Stimulated activated naive CD8-positive, alpha-beta T cell treated with anti-CD3 and anti-CD28 coated beads, Interleukin-15, Interleukin-2, amounts not matched to agents 100 U/mL and 50 U/mL, for 24 hours (primary cell): ENCODE measurements at regions not wholly inside any gene's neighbourhood (a gene's known extent, or its start where the extent isn't known, plus 50 kb on each side); places are given as distances from the start of the nearest gene placed in this dataset.

ENCODE experiments used
- ATAC-seq: fragments of 150-1000 bp; cut with Tn5 transposase; one replicate; pipeline ENCODE4 v1.10.0; 2021
- DNase-seq: peaks from one replicate; pipeline ENCODE4 v3.0.0; 2021

GRCh38 chr15:93200081-93200836 lies 111.2 kb upstream of the RGMA start:
- no peak for ATAC-seq

GRCh38 chr15:93196135-93196670 lies 107.2 kb upstream of the RGMA start:
- DNase-seq (no peak), ATAC-seq (no peak)

More at GRCh38 chr15:93200081-93200836, 111.2 kb upstream of the RGMA start:
- no peak for DNase-seq

- no peak for ATAC-seq
Observed at GRCh38 chr15:93195109-93195508, 106.1 kb upstream of the RGMA start.

GRCh38 chr15:93190238-93190637 lies 101.2 kb upstream of the RGMA start:
- no peak for DNase-seq
- no peak for ATAC-seq

More at GRCh38 chr15:93195109-93195508, 106.1 kb upstream of the RGMA start:
- no peak for DNase-seq

GRCh38 chr15:93189561-93189960 lies 100.5 kb upstream of the RGMA start:
- DNase-seq (no peak), ATAC-seq (no peak)

GRCh38 chr15:93188236-93188635 lies 99.2 kb upstream of the RGMA start:
- no peak for ATAC-seq

GRCh38 chr15:93185796-93186195 lies 96.8 kb upstream of the RGMA start:
- DNase-seq (no peak), ATAC-seq (no peak)

More at GRCh38 chr15:93188236-93188635, 99.2 kb upstream of the RGMA start:
- DNase-seq = no peak

- DNase-seq = no peak
- no peak for ATAC-seq
Observed at GRCh38 chr15:93182703-93183205, 93.7 kb upstream of the RGMA start.

GRCh38 chr15:93180656-93181055 lies 91.6 kb upstream of the RGMA start:
- no peak for DNase-seq
- no peak for ATAC-seq

- ATAC-seq (no peak), DNase-seq (no peak)
Observed at GRCh38 chr15:93180128-93180527, 91.1 kb upstream of the RGMA start.

- ATAC-seq (no peak), DNase-seq (no peak)
Observed at GRCh38 chr15:93179700-93180102, 90.7 kb upstream of the RGMA start.

- ATAC-seq = no peak
- no peak for DNase-seq
Observed at GRCh38 chr15:93179072-93179471, 90.1 kb upstream of the RGMA start.

- DNase-seq (no peak), ATAC-seq (no peak)
Observed at GRCh38 chr15:93178371-93178770, 89.4 kb upstream of the RGMA start.

- DNase-seq (no peak), ATAC-seq (no peak)
Observed at GRCh38 chr15:93176065-93176464, 87.1 kb upstream of the RGMA start.

GRCh38 chr15:93174836-93175235 lies 85.8 kb upstream of the RGMA start:
- ATAC-seq (no peak), DNase-seq (no peak)

- DNase-seq (no peak), ATAC-seq (no peak)
Observed at GRCh38 chr15:93173369-93173768, 84.4 kb upstream of the RGMA start.

- no peak for DNase-seq
- no peak for ATAC-seq
Observed at GRCh38 chr15:93171476-93171875, 82.5 kb upstream of the RGMA start.

- ATAC-seq (no peak), DNase-seq (no peak)
Observed at GRCh38 chr15:93170329-93170728, 81.3 kb upstream of the RGMA start.

- ATAC-seq (no peak), DNase-seq (no peak)
Observed at GRCh38 chr15:93168910-93169309, 79.9 kb upstream of the RGMA start.

- ATAC-seq = no peak
- DNase-seq = no peak
Observed at GRCh38 chr15:93167291-93167690, 78.3 kb upstream of the RGMA start.

- DNase-seq (no peak), ATAC-seq (no peak)
Observed at GRCh38 chr15:93166675-93167074, 77.7 kb upstream of the RGMA start.

- no peak for ATAC-seq
- no peak for DNase-seq
Observed at GRCh38 chr15:93165734-93166470, 76.9 kb upstream of the RGMA start.

- DNase-seq (no peak), ATAC-seq (peak; percentile 64)
Observed at GRCh38 chr15:93164409-93164808, 75.4 kb upstream of the RGMA start.
